Ishikawa (cell line): ENCODE measurements at regions not wholly inside any gene's neighbourhood (a gene's known extent, or its start where the extent isn't known, plus 50 kb on each side); places are given as distances from the start of the nearest gene placed in this dataset.

ENCODE experiments used
- CEBPB ChIP-seq: IDR thresholded peaks from 2 replicates; pipeline ENCODE4 v1.6.1; 2012
- CREB1 ChIP-seq: IDR thresholded peaks from 2 replicates; pipeline ENCODE4 v1.6.1; 2012; ENCODE audit warnings: low read depth
- EGR1 ChIP-seq: IDR thresholded peaks from 2 replicates; pipeline ENCODE4 v1.6.1; 2012
- EP300 ChIP-seq: IDR thresholded peaks from 2 replicates; pipeline ENCODE4 v1.6.1; 2012; ENCODE audit warnings: borderline replicate concordance
- FOXM1 ChIP-seq: IDR thresholded peaks from 2 replicates; pipeline ENCODE4 v1.6.1; 2012; ENCODE audit warnings: low read depth, borderline replicate concordance
- MAX ChIP-seq: IDR thresholded peaks from 2 replicates; pipeline ENCODE4 v1.6.1; 2012
- NFIC ChIP-seq: IDR thresholded peaks from 2 replicates; pipeline ENCODE4 v1.6.1; 2012
- RAD21 ChIP-seq: IDR thresholded peaks from 2 replicates; pipeline ENCODE4 v1.6.1; 2012; ENCODE audit warnings: low read depth
- REST ChIP-seq: IDR thresholded peaks from 2 replicates; pipeline ENCODE4 v1.6.1; 2012; ENCODE audit warnings: low read depth, mild to moderate bottlenecking
- TAF1 ChIP-seq: IDR thresholded peaks from 2 replicates; pipeline ENCODE4 v1.6.1; 2012; ENCODE audit warnings: low read depth, mild to moderate bottlenecking
- TCF12 ChIP-seq: IDR thresholded peaks from 2 replicates; pipeline ENCODE4 v1.6.1; 2012; ENCODE audit warnings: low read depth
- TEAD4 ChIP-seq: IDR thresholded peaks from 2 replicates; pipeline ENCODE4 v1.6.1; 2012
- USF1 ChIP-seq: IDR thresholded peaks from 2 replicates; pipeline ENCODE4 v1.6.1; 2012
- YY1 ChIP-seq: IDR thresholded peaks from 2 replicates; pipeline ENCODE4 v1.6.1; 2012; ENCODE audit warnings: low read depth
- ZBTB7A ChIP-seq: IDR thresholded peaks from 2 replicates; pipeline ENCODE4 v1.6.1; 2012; ENCODE audit warnings: low read depth

GRCh38 chr3:13187593-13187992, 114.4 kb upstream of the IQSEC1 start:
- TF ChIP-seq EP300: no peak

- TF ChIP-seq TEAD4: no peak
- TF ChIP-seq MAX: no peak
- TF ChIP-seq RAD21: no peak
- no peak for TF ChIP-seq TCF12
These were observed 113.2 kb upstream of the IQSEC1 start for GRCh38 chr3:13186435-13186815.

- no peak for TF ChIP-seq RAD21
- no peak for TF ChIP-seq TAF1
- peak; percentile 53; the same call in 1 of the 2 replicates for TF ChIP-seq TEAD4
- 0 out of 2 replicates have a peak, but pooled peaks have one; percentile 16 for TF ChIP-seq USF1
- 0 out of 2 replicates have a peak, but pooled peaks have one; percentile 68 for TF ChIP-seq ZBTB7A
- no peak for TF ChIP-seq MAX
- no peak for TF ChIP-seq YY1
- no peak for TF ChIP-seq CEBPB
- peak; percentile 42 for TF ChIP-seq TCF12
- no peak for TF ChIP-seq REST
- TF ChIP-seq NFIC: peak; percentile 81
- no peak for TF ChIP-seq CREB1
- TF ChIP-seq FOXM1: peak; percentile 18; the same call in 1 of the 2 replicates
- TF ChIP-seq EGR1: no peak
- TF ChIP-seq EP300: peak; percentile 47; the same call in 1 of the 2 replicates
These were observed 112.7 kb upstream of the IQSEC1 start for GRCh38 chr3:13185737-13186434.

- TF ChIP-seq ZBTB7A (no peak), TCF12 (no peak), CREB1 (no peak), MAX (no peak), RAD21 (no peak), FOXM1 (no peak), TEAD4 (no peak), EP300 (no peak), YY1 (no peak)
These were observed 106.0 kb upstream of the IQSEC1 start for GRCh38 chr3:13179181-13179580.

- no peak for TF ChIP-seq RAD21
- no peak for TF ChIP-seq TAF1
- no peak for TF ChIP-seq EP300
- TF ChIP-seq YY1: no peak
- no peak for TF ChIP-seq NFIC
- no peak for TF ChIP-seq FOXM1
- no peak for TF ChIP-seq REST
- no peak for TF ChIP-seq TCF12
- TF ChIP-seq TEAD4: no peak
- no peak for TF ChIP-seq MAX
- TF ChIP-seq CREB1: no peak
- no peak for TF ChIP-seq ZBTB7A
- TF ChIP-seq CEBPB: no peak
- TF ChIP-seq USF1: no peak
- no peak for TF ChIP-seq EGR1
These were observed 104.9 kb upstream of the IQSEC1 start for GRCh38 chr3:13178107-13178506.

- TF ChIP-seq YY1: no peak
- TF ChIP-seq EGR1: no peak
- TF ChIP-seq TAF1: no peak
- TF ChIP-seq USF1: no peak
These were observed 104.4 kb upstream of the IQSEC1 start for GRCh38 chr3:13177641-13178040.
